ENCODE measurements at regions not wholly inside any gene's neighbourhood (a gene's known extent, or its start where the extent isn't known, plus 50 kb on each side); places are given as distances from the start of the nearest gene placed in this dataset.

DNA sequence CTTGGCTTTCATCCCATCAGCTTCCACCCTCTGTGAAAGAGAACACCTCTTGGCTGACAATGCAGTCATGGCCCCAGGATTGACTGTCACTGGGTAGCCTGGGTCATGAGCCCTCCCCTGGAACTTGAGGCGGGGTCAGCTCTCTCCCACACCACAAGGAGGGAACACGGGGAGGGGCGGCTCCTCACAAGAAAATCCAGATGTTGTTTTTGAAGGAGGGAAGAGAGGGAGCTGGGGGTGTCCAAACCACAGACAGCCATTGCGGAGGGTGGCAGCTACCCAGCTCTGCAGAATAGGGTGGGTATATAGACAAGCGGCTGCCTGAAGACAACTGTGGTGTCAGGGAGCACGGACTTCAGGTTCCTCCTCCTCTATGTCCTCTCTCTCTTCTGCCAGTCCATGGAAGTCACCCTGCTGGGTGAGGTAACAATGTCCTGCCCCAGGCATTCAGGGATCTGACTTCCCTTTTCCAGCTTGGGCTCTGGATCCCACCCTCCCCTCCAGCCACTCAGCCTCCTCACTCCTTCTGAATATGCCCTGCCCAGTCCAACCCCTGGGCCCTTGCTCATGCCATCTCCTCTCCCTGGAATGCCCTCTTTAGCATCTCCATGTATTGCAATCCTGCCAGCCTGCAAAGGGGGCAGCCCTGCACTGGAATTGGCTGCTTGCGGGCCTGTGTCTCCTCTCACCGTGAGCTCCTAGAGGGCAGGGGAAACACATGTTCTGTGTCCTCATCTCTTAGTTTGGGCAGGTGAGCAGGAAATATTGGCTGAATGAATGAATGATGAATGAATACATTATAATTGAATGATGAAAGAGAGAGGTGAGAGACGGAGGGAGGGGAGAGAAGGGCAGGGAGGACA lies 60.9 kb upstream of the RUNX3 start:
- no peak for TF ChIP-seq POLR2A (IDR thresholded peaks at IDR 0.05)
- TF ChIP-seq, protein P1, sequence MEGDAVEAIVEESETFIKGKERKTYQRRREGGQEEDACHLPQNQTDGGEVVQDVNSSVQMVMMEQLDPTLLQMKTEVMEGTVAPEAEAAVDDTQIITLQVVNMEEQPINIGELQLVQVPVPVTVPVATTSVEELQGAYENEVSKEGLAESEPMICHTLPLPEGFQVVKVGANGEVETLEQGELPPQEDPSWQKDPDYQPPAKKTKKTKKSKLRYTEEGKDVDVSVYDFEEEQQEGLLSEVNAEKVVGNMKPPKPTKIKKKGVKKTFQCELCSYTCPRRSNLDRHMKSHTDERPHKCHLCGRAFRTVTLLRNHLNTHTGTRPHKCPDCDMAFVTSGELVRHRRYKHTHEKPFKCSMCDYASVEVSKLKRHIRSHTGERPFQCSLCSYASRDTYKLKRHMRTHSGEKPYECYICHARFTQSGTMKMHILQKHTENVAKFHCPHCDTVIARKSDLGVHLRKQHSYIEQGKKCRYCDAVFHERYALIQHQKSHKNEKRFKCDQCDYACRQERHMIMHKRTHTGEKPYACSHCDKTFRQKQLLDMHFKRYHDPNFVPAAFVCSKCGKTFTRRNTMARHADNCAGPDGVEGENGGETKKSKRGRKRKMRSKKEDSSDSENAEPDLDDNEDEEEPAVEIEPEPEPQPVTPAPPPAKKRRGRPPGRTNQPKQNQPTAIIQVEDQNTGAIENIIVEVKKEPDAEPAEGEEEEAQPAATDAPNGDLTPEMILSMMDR (IDR thresholded peaks at IDR 0.05), result no peak
- Histone ChIP-seq H3K36me3 (no peaks in the 10 kb centered on the region), H3K27ac (no peak overlapping the region), H3K4me1 (no peaks in the 10 kb centered on the region), H3K9me3 (no peaks in the 10 kb centered on the region), H3K27me3 (no peaks in the 10 kb centered on the region), H3K4me3 (replicated peaks in 1 of 3) (no peak overlapping the region)
- DNase-seq, result no peak
- intact Hi-C loops (cut with DNase I), result no loop called here
- 73 to 78% methylated on average over 9 of the region's 9 CpGs for WGBS, 2 donors

GRCh38 chr1:24990136-24990535 lies 60.1 kb upstream of the RUNX3 start:
- TF ChIP-seq, protein P1 (IDR thresholded peaks at IDR 0.05), result no peak
- no peak for TF ChIP-seq POLR2A (IDR thresholded peaks at IDR 0.05)
- H3K4me3 ChIP-seq (replicated peaks in 1 of 3), result no peak overlapping the region
- no peak overlapping the region for H3K27ac ChIP-seq
- DNase-seq, result no peak
- WGBS, 2 donors, result 77 to 84% methylated on average over 13 of the region's 13 CpGs
- H3K4me1 ChIP-seq, result no peaks in the 10 kb centered on the region
- intact Hi-C loops (cut with DNase I), result no loop called here
- no peaks in the 10 kb centered on the region for H3K27me3 ChIP-seq
- no peaks in the 10 kb centered on the region for H3K9me3 ChIP-seq
- no peaks in the 10 kb centered on the region for H3K36me3 ChIP-seq

DNA sequence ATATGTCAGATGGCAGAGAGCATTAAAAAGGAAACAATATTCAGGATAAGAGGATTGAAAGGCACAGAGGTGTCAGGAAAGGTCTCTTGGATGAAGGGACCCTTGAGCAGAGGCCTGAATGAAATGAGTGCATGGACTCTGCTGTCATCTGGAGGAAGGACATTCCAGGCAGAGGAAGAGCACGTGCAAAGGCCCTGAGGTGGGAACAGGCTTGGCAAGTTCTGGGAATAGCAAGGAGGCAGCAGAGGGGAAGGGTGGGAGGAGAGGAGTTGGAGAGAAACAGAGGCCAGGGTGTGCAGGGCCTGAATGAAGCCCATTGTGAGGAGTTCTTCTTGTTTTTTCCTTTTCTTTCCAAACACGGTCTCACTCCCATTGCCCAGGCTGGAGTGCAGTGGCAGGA lies 59.0 kb upstream of the RUNX3 start:
- Histone ChIP-seq H3K4me1 (no peaks in the 10 kb centered on the region), H3K27ac (no peak overlapping the region), H3K4me3 (replicated peaks in 1 of 3) (no peak overlapping the region), H3K36me3 (no peaks in the 10 kb centered on the region), H3K27me3 (no peaks in the 10 kb centered on the region), H3K9me3 (no peaks in the 10 kb centered on the region)
- intact Hi-C loops (cut with DNase I), result no loop called here
- no peak for DNase-seq
- 76 to 78% methylated on average over 2 of the region's 2 CpGs for WGBS, 2 donors
- TF ChIP-seq POLR2A (IDR thresholded peaks at IDR 0.05), result no peak

GRCh38 chr1:24988558-24988912 lies 58.5 kb upstream of the RUNX3 start:
- Histone ChIP-seq H3K36me3 (no peaks in the 10 kb centered on the region), H3K9me3 (no peaks in the 10 kb centered on the region), H3K4me1 (no peaks in the 10 kb centered on the region), H3K27ac (no peak overlapping the region), H3K4me3 (replicated peaks in 1 of 3) (no peak overlapping the region), H3K27me3 (no peaks in the 10 kb centered on the region)
- DNase-seq, result no peak
- intact Hi-C loops (cut with DNase I), result no loop called here
- TF ChIP-seq POLR2A (IDR thresholded peaks at IDR 0.05), result no peak
- TF ChIP-seq, protein P1 (IDR thresholded peaks at IDR 0.05), result no peak
- WGBS, 2 donors, result 78 to 94% methylated on average over 6 of the region's 6 CpGs

DNA sequence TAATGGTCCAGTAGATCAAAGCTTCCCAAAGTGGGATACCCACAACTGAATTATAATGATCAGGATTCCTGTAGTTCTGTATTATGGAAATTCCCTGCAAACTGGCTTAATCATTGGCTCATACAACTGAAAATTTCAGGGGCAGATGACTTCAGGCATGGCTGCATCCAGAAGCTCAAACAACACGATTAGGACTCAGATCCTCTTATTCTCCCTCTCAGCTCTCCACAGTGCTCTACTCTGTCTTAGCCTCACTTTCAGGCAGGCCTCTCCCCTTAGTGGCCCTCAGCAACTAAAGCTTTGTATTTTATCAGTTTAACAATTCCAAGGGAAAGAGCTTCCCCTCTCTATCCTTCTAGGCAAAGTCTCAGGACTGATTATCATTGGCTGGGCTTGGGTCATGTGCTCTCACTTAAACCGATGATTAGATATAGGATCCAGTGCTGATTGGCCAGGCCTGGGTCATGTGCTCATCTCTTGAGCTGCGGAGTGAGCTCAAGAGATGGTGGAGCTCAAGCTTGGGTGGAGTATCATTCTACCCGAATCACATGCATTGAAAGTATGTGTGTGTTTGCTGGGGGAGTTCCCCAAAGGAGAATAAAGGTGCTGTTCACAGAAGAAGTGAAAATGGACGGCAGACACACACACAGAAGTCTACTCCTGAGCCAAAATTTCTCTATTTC lies 57.9 kb upstream of the RUNX3 start:
- intact Hi-C loops (cut with DNase I), result no loop called here
- H3K4me3 ChIP-seq (replicated peaks in 1 of 3), result no peak overlapping the region
- no peak for DNase-seq
- H3K4me1 ChIP-seq, result no peaks in the 10 kb centered on the region
- TF ChIP-seq POLR2A (IDR thresholded peaks at IDR 0.05), result no peak
- TF ChIP-seq, protein P1 (IDR thresholded peaks at IDR 0.05), result no peak
- H3K36me3 ChIP-seq, result no peaks in the 10 kb centered on the region
- WGBS, 2 donors, result 56 to 73% methylated on average over 5 of the region's 5 CpGs
- H3K27ac ChIP-seq, result no peak overlapping the region
- no peaks in the 10 kb centered on the region for H3K9me3 ChIP-seq
- no peaks in the 10 kb centered on the region for H3K27me3 ChIP-seq

All from thyroid gland (tissue), 4 donors.